ENCODE measurements at regions not wholly inside any gene's neighbourhood (a gene's known extent, or its start where the extent isn't known, plus 50 kb on each side); places are given as distances from the start of the nearest gene placed in this dataset.

DNA sequence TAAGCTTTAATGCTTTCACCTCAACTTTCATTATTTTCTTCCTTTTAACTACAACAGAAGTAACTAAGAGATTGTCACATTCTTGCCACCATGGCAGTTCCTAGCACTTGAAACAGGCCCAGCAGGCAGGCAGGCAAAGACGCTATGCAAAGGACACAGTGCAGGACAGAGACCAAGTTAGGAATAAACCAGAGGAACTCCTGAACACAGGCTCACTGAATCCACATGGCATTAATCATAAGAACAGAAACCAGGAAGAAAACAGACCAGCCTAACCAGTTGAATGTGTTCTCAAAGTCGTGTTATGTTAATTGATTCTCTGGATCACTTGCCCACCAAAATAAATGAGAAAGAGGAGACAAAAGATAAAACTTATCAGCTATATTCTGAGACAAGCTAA is 397.6 kb downstream of the TBL1XR1 start:
- DNase-seq (ENCODE audit: extremely low spot score), result no peak
- CTCF ChIA-PET, result interaction anchor here (1.0 kb wide), 1 partner anchor 14 kb away, joined by 5 read pairs; no protein-coding TSS in a partner anchor
- TF ChIP-seq, protein P1, sequence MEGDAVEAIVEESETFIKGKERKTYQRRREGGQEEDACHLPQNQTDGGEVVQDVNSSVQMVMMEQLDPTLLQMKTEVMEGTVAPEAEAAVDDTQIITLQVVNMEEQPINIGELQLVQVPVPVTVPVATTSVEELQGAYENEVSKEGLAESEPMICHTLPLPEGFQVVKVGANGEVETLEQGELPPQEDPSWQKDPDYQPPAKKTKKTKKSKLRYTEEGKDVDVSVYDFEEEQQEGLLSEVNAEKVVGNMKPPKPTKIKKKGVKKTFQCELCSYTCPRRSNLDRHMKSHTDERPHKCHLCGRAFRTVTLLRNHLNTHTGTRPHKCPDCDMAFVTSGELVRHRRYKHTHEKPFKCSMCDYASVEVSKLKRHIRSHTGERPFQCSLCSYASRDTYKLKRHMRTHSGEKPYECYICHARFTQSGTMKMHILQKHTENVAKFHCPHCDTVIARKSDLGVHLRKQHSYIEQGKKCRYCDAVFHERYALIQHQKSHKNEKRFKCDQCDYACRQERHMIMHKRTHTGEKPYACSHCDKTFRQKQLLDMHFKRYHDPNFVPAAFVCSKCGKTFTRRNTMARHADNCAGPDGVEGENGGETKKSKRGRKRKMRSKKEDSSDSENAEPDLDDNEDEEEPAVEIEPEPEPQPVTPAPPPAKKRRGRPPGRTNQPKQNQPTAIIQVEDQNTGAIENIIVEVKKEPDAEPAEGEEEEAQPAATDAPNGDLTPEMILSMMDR (IDR thresholded peaks at IDR 0.05; ENCODE audit: control extremely low read depth, extremely low read depth, low read depth, missing control alignments), result no peak
- POLR2A ChIA-PET, result no interaction called here

DNA sequence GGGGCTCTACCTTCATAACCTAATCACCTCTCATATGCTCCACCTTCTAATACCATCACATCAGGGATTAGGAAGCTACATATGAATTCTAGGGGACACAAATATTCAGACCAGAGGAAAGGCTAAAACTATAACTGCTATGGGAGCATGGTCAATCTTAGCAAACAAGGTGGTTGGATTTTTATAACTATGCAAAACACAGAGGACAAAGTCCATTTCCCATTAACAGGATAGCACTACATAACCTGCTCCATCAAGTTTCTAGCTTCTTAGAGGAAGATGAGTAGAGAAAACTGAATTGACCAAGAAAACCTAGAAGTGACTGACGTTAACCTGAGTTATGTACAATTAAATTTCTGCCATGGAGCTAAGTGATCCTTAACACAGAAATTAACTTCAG is 398.6 kb downstream of the TBL1XR1 start:
- DNase-seq (ENCODE audit: extremely low spot score), result no peak

DNA sequence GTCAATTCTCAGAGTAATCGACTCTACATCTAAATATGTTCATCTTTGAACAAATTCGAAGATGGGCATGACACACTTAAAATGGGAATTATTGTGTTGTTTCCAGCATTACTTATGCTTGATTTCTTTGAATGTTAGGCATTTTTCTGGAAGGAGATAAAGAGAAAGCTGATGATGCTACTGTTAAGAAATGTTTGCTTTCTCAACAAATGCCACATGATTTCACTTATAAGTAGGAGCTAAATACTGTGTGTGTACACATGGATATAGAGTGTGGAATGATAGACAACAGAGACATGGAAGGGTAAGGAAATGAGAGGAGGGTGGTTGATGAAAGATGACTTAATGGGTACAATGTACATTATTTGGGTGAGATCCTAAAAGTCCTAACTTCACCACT is 400.9 kb downstream of the TBL1XR1 start:
- no peak for DNase-seq (ENCODE audit: extremely low spot score)
- POLR2A ChIA-PET, result no interaction called here
- CTCF ChIA-PET, result no interaction called here
- TF ChIP-seq, protein P1 (IDR thresholded peaks at IDR 0.05; ENCODE audit: control extremely low read depth, extremely low read depth, low read depth, missing control alignments), result no peak

More for the DNA sequence above, 398.6 kb downstream of the TBL1XR1 start:
- ChIA-PET POLR2A (no interaction called here), CTCF (interaction anchor here (1.0 kb wide), 1 partner anchor 15 kb away, joined by 5 read pairs; no protein-coding TSS in a partner anchor)
- TF ChIP-seq, protein P1 (IDR thresholded peaks at IDR 0.05; ENCODE audit: control extremely low read depth, extremely low read depth, low read depth, missing control alignments), result no peak

DNA sequence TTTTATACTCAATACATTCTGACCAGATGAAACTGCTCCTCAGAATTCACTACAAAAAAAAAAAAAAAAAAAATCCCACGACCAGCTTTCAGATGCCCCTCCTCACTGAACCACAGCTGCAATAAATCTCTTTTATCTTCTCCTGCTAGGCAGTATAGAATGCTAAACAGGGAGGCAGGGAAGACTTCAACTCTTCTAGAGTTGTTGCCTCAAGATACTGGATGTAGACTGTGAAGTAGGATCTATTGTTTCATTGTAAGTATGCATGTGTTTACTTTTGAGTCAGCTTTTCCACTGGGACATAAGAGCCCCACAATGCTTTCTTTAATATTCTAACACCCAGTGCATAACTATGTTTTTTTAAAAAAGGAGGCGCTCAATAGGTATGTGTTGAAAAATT is 401.4 kb downstream of the TBL1XR1 start:
- TF ChIP-seq, protein P1 (IDR thresholded peaks at IDR 0.05; ENCODE audit: control extremely low read depth, extremely low read depth, low read depth, missing control alignments), result no peak
- no peak for DNase-seq (ENCODE audit: extremely low spot score)
- POLR2A ChIA-PET, result no interaction called here
- CTCF ChIA-PET, result no interaction called here

DNA sequence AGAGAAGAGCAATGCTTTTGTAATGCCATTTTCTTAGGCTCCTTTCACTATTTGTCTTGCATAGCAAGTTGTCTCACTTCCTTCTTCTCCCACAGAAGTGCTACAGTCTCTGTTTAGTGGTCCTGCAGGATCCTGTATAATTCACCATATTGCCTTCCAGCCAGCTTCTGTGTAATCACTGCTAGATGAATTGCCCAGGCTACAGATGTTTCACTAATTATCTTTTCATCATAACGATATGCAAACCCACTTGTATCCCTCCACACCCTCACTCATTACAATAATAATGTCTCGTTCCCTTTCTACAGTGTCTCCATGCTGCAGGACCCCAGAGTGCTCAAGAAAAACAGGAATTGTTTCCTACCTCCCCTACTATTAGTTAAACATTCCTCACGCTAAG is 402.9 kb downstream of the TBL1XR1 start:
- TF ChIP-seq, protein P1 (IDR thresholded peaks at IDR 0.05; ENCODE audit: control extremely low read depth, extremely low read depth, low read depth, missing control alignments), result no peak
- DNase-seq (ENCODE audit: extremely low spot score), result no peak
- POLR2A ChIA-PET, result no interaction called here
- CTCF ChIA-PET, result no interaction called here

DNA sequence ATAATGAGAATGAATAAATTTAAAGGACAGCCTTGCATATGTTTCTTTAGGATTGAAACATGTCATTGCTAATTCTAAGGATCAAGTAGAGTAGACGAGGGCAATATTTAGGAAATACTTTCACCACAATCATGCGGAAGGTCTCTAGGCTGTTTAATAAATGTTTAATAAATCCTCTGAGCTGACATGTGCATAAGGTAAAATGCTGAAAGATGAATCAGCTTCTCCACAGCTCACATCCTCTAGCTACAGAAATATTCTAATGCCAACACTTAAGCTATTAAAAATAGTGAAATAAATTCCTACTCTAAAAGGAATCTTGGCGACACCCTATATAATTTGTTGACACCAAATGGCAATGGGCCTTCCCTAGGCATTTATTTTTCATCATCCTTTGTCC is 407.3 kb downstream of the TBL1XR1 start:
- TF ChIP-seq, protein P1 (IDR thresholded peaks at IDR 0.05; ENCODE audit: control extremely low read depth, extremely low read depth, low read depth, missing control alignments), result no peak
- ChIA-PET CTCF (no interaction called here), POLR2A (no interaction called here)
- no peak for DNase-seq (ENCODE audit: extremely low spot score)

DNA sequence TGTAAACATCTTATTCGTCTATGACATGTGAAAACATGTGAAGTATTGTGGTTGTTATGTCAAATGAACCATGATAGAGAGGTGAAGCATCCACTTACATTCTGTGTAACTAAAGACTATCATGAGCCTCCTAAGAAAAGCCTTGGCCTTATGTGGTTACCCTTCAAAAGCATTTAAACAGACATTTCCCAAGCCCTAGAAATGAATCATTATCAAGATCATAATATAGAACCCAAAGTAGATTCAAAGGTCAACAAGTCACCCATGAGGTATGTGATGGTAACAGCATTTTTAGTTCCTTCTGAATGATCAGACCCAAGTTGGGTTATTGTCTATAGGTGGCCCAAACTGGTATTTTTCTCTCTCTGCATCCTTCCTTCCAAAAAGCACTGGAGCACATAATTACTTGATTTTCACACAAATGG is 408.0 kb downstream of the TBL1XR1 start:
- TF ChIP-seq, protein P1 (IDR thresholded peaks at IDR 0.05; ENCODE audit: control extremely low read depth, extremely low read depth, low read depth, missing control alignments), result no peak
- ChIA-PET POLR2A (no interaction called here), CTCF (no interaction called here)
- no peak for DNase-seq (ENCODE audit: extremely low spot score)
